Stimulated activated CD4-positive, alpha-beta T cell treated with anti-CD3 and anti-CD28 coated beads, Interleukin-1b, Interleukin-23, amount 100 ng/mL, for 48 hours (primary cell): ENCODE measurements at regions not wholly inside any gene's neighbourhood (a gene's known extent, or its start where the extent isn't known, plus 50 kb on each side); places are given as distances from the start of the nearest gene placed in this dataset.

ENCODE experiments used
- DNase-seq: peaks from one replicate; pipeline ENCODE4 v3.0.0-alpha.2; 2020

DNA sequence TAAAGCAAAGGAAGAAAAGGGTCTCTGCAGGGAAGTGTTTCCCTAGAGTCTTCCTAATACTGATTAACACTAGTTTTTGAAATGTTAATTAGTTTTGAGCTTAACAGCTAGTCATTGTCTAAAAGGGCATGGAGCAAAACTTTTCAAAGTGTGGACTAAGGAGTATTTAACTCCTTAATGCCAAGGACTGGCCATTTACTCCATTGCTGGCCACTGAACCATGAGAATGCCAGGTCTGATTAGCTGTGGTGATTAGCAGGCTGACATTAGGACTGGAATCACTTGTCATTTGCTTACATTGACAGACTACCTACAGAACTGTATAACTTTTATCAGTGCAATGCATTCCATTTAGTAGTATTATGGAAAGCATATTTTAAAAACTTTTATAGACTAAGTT lies 987.0 kb downstream of the NR2F1-AS1 start:
- DNase-seq = no peak

DNA sequence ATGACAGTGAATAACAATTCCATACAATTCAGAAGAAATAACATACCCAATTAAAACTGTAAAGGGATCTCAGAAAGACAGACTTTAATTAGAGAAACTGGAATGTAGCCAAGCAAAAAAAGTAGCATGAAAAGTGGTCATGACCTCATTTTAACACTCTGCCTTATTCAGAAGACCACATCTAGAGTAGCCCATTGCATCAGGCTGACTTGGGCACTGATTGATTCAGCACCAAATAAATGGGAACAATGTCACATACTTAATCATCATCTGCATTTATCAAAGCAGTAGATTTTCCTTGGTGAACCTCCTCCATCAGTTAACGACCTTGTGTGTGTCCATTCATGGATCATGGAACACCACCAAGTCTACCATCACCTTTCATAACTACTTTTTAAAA lies 992.1 kb downstream of the NR2F1-AS1 start:
- no peak for DNase-seq

DNA sequence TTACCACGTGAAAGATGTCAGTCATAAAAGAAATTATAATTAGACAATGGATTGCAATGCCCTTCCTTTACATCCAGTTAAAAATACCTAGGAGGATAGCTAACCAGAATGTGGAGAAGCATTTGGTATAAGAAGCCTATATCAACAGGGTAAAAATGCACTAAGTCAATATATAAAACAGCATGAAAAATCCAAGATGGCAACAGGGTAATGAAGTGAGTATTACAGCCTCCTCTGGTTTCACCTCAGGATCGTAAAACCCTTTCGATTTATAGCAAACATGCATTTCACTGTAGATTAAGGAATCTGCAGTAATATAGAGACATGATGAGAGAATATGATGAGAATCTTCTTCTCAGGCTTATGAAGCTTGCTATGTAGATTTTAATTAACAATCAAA lies 999.3 kb downstream of the NR2F1-AS1 start:
- DNase-seq = no peak

DNA sequence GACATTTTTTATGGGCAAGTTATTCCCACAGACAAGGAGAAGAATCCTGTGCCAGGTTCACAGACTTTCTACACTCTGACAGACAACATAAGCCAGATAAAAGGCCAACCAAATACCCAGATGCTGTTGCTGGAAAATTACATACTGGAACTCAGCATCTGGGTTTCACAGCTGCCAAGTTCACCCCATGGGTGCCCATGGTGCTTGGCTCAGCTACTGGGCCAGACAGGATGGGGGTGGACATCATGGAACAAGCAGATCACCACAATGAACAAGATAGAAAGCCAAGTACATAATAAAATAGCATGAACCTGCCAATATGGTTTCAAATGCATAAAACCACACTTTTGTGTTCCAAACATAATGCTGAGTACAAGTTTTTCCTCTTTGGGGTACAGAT lies 999.8 kb downstream of the NR2F1-AS1 start:
- DNase-seq = no peak

DNA sequence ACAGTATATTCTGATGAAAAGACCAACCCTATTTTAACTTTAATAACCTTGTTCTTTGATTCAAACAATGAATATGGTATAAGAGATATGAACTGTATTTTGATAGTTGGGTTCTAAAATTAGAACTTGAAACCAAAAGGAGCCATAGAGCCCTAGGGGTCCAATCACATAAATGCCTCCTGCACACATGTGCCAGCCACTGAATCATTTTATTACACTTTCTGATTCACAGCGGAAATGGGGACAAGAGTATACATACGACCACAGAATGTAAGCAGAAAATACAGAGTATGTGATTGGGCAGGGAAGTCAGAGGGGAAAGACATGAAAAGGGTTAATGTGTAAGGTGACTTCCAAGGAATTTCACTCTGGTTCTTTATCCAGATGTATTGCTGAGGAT lies 1000.2 kb downstream of the NR2F1-AS1 start:
- no peak for DNase-seq

DNA sequence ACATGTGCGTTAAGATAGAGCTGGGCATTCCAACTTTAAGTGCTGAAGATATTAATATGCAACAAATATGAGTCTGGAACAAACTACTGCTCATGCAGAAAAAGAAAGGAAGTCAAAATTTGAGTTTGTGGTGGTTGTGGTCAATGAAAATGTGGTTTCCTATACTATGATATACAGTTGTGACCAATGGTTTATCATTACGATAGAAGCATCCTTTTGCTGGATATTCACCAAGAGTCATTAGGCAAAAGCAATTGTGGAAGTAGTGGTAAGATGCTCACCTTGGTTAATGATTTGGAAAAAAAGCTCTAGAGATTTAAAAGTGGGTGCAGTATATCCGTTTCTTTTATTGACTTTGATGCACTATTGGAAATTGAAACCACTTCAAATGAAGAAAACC lies 1007.0 kb downstream of the NR2F1-AS1 start:
- no peak for DNase-seq

DNA sequence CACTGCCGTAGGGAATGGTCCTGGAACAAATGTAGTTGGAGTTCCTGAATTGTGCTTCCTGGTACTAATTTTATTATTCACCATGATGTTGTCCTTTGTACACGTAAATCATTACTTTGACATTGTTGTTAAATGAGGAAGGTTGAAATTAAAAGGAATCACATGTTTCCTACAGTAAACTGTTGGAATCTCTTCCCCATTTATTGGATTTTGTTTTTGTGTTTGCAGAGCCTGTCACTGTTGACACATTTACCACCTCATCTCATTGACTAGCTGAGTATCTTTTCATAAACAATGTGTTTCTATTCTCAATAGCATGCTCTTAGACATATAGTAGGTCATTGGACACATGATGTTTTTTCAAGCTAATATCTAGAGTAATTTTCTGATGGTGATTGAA lies 1012.5 kb downstream of the NR2F1-AS1 start:
- no peak for DNase-seq

DNA sequence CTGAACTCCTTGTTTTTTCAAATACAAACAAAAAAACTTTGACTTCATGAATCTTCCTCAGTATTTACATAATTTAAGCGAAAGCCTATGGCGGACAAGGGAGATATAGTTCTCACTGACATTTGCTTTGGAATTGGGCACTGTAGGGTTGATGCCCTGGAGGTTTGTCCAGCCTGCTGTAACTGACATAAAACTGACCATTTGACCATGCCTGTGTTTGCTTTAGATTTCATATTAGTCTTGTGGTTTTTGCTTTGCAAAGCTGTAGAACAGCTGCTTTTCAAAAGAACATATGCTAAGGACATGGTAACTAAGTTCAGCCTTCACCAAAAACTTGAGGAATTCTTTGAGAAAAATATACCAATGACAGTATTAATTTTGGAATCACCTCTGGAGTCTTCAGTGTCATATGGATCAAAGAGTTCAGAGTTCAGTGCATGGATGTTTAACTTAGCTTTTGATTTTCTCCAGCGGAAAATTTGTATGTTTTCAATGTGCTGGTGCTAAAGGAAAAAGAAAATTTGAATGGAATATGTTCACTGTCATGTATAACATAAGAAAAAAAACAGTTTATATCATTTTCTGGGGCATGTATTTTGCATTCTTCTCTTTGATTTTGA lies 1013.1 kb downstream of the NR2F1-AS1 start:
- no peak for DNase-seq

DNA sequence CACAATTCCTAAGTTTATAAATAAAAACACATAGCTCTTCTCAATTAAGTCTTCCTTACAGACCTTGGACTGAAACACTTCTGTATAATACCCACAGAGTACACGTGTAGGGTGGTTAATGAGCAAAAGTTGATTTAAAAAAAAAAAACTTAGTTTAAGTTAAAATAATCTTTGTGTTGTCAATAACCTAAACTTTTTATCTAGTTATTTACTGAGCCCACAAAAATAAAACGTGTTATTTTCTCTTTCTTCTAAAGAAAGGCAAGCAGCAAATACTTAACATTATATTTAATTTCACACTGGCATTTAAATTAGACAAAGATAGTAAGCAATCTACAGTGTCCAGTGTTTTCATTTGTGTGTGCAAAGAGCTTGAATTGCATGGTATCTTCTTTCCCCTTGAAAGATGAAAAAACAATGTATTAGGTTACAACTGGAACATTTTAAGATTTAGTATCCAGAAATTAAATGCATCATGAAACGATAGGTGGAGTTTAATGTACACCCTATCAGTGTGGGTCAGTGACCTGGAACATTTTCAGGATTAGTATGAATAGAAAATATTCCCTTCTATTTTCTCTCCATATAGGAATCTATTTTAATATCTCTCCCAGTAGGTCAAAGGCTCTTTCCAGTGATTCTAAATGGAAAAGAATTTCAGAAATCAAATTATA lies 1014.8 kb downstream of the NR2F1-AS1 start:
- no peak for DNase-seq

DNA sequence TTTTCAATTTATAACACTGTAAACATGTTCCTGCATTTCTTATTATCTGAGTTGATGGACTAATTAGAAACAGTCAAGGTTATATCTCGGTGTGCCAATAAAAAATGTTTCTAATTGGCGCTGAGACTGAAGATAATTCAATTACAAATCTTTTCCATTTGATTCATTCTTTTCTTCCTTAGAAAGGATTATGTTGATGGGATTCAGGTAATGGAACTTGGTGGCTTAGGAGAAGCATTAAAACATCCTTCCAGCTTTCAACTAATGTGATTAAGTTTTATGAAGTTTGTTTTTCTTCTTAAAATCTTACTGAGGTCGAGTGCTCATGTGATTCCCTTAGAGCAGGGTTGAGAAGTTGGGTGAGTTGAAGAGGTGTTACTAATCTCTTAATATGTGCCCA lies 1015.3 kb downstream of the NR2F1-AS1 start:
- no peak for DNase-seq

DNA sequence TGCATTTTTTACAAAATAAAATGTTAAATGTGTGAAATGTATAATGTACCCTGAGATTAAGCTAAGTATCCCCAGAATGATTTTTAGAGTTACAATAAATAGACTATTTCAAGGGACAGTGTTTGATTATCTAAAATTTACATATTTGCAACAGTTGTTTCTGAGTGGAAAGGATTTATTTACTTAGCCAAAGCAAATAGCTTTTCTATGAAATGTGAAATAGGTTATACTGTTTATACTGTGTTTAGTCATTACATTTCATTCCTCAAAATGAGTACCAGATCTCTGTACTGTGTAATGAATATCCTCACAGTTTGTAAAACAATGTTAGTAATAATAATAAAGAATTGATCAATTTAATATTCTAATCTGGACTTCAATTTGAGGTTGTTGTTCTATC lies 1019.0 kb downstream of the NR2F1-AS1 start:
- DNase-seq = no peak

DNA sequence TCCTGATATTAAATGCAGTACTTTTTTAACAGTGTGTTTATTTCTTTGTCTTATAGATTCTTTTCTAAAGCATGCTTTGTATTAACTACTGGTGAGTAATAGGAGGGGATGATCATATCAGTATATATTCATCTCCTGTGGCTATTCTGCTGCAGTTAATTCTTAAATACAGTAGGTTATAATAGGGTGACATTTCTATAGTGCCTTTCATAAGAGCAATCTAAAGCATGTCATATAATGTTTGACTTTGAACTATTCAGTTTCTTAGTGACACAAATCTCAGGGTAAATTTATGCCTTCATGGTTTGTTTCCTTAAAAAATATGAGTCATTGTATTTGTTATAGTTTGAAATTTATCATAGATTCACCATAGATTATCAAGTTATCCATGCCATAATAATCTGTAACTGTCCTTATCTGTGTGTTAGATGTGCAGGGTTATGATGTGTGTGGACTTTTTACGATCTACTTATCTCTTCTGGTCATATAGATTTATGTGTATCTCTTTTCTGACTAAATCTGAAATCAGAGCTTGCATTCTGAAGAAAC lies 1019.5 kb downstream of the NR2F1-AS1 start:
- DNase-seq = no peak

DNA sequence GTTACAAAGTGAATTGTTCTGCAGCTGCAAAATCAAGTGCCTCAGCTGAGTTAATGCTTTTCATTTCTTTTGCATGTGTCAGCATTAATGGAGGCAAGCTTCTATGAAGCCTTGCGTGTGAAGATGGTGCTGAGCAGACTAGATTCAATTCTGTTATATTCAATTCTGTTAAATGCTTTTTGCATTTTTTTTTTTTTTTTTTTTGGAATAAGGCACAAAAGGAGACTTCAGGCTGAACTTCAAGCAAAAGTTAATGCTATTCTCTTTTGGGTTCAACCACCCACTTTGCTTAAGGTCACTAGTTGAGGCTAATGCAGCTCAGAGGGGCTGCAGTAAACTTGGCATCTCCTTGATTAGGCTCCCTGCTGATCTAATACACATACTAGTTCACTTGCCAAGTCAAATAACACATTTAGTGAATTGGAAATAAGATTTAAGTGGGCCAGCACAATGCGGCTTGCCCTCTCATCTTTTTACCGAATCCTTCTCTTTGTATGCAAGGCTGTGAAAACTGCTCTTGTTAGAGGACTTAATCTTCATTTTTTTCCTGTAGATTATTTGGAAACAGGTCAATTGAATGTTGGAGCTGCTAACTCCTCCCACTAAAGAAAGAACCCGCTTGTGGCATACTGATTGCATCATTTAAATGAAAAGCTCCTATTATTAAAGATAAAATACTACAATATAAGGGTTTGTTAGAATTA lies 1020.2 kb downstream of the NR2F1-AS1 start:
- DNase-seq = no peak

DNA sequence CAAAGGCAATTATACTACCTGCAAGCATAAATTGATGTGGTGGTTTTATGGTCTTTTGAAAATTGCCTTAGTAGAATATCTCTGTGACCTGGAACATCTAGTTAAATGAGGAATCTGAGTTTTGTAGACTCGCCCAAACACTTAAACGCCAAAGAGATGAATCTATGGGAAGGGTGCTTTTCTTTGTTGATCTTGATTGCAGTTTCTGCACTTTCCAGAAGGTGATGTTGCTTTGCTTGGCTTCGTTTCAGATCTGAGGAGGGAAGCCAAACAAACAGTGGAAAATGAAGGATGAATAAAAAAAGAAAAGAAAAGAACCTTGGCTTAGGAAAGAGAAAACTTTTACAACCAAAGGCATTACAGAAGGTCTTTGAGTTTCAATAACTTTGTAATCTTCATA lies 1021.2 kb downstream of the NR2F1-AS1 start:
- no peak for DNase-seq

DNA sequence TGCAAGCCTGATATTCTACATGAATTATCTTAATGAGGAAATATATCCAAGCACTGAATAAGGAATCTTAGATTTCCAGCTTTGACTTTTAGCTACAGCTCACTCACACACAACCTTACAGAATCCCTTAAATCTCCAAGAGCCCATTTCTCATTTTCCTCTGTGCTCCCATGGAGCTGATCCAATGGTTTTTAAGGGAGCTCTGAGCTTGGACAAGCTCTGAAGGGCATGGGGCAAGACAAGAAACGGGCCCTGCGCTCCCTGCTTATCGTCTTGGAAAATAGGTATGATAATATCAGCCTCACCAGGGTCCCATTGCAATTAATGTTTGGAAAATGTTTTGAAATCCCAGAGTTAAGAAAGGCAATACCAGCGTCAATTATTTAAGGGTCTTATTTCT lies 1021.7 kb downstream of the NR2F1-AS1 start:
- no peak for DNase-seq

DNA sequence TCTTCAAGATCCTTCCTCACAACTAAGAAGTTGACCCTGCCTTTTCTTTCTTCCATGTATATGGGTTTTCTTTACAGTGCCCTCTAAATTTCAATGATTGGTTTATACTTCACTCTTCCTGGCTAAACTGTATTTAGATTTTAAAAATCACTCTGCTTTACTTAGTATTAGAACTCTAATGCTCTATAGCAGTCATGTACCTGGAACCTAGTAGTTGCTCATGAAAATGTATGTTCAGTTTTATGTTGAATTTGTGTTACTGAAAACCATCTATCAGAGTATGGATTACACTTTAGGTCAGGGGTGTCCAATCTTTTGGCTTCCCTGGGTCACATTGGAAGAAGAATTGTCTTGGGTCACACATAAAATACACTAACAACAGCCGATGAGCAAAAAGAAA lies 1024.3 kb downstream of the NR2F1-AS1 start:
- DNase-seq = no peak

DNA sequence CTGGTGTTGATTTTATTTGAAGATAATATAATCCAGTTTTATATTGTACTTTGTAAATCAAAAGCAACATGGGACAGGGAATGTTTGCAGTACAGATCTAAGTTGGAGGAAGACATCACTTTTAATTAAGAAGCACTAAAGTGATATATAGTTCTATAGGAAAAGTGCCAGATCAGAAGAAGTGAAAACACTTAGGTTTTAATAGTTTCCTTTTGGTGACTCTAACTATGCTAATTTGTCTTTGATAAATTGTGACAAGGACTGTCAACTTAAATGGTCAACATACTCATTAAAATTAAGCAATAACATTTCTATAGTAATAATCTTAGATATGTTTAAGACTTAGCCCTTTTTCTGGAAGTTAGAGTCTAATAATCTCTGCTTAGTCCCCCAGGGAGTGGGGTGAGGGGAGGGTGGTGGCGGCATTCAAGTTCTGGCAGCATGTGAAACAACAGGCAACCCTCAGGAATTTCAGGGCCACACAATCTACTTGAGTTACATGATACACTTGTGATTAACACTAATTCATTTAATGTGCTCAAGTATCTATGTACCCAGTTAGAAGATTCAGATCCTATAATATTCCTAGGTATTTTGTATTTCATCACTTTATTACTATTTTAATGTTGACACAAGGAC lies 1026.5 kb downstream of the NR2F1-AS1 start:
- DNase-seq = no peak

DNA sequence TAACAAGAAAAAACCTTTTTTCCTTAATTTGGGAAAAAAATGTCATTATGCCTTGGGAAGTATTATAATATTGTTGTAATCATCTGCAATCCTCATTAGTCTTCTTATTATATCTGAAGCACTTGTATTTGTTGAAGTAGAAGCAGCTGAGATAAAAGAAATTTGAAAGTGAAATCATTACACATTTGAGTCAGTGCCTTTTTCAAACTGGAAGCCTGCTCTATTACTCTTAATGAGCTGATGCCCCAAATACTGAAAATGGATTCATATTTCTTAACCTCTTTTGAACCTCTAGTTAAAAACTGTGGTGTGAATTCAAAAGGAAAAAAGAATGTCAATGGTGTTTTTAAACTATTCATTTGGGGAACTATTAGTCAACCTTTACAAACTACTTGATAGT lies 1027.7 kb downstream of the NR2F1-AS1 start:
- DNase-seq = no peak

DNA sequence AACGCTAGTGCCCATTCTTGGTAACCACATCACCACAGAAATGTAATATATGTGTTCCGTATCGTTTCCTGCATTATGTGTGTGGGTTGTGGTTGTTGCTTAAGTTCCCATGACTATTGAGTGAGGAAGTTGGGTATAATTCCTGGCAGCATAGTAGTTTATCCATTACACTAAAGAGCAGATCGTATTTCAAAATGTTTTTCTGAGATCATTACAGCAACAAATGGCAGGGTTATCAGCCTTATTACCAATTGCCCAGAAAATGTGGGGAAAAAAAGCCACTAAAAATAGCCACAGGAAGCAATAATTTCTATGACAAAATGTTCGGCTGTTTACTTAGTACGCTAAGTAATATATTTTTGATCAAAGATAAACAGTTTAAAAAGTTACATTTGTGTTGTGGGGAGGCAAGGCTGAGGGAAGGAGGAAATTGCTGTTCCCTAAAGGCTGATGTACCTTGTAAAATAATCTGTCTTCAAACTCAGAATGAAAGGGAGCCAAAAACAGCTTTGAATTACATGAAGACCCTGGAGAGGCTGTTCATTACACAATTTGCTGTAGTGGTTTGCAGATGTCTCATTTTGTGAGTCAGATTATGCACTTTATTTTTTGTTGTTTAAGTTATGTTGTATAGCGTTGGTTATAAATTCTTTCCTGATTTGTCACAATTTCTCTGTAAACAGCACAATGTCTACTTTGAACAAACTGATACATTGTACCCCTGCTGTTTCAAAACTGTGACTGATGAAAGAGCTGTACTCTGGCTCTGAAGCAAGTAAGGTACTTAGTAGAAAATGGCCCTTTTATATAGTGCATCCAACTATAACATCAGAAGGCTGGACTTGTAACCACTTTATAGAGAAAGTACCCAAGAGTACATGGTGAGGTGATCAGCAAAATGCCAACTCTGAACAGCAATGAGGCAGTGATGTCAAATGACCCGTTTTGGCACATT lies 1028.5 kb downstream of the NR2F1-AS1 start:
- DNase-seq = no peak

DNA sequence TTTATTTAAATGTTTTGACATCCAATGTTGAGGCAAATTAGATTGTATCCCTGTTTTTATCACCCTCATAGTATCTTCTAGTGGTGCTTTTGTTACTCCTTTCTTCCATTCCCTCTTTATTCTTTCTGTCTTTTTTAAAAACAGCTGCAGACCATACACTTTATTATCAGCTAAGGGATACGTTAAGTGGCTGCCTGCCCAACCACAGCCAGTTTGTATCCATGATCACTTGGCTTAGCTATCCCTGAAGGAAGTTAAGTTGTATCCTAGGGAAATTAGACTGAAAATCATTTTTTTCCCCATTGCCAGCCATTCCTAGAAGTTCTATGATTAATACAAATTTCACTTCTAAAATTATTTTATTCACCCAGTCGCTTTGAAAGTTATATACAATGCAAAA lies 1032.7 kb downstream of the NR2F1-AS1 start:
- DNase-seq = no peak

DNA sequence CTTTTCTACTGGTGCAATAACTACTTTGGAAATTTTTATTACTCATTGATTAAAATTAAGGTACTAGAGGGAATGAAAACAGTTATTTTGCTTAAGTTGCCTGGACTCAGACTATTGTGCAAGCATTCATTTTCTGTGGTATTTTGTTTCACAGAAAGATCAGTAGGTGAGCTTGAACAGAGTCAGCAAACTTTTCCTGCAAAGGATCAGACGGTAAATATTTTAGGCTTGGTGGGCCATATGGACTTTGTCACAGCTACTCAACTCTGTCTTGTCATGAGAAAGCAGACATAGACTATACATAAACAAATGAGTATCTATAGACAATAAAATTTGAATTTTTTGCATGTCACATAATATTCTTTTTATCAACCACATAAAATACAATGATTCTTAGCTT lies 1036.4 kb downstream of the NR2F1-AS1 start:
- no peak for DNase-seq

DNA sequence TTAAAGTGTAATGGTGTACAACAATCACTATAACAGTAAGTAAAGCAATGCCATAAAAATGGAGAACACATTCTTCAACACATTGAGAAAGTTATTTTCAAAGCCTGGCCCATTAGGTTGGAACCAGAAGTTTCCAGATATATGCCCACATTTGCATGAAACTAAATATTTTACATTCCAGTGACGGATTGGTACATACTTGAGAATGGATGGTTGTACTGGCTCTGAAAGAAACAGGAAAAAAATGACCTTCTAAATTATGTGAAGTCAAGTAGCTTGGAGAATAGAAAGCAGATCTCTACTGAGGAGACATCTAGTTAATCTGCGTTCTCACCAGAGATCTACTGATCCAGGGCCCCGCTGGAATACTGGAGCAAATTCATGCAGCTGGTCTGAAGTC lies 1037.0 kb downstream of the NR2F1-AS1 start:
- no peak for DNase-seq

DNA sequence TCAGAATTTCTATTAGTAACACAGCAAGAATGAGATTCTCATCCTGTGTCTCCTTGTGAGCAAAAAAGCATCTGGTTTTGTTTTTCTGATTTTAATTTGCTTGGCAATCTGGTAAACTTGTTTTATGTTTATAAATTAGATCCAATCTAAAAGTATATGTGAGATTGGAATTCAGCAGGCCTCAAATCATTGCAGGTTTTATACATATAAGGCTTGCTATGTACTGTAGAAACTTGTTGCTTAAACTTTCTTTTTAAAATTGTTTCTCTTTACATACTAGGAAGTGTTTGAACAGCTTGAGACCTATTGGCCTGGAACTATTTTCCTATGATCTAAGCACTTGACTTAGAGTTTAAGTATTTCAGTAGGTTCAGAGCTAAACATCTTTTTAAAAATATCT lies 1037.8 kb downstream of the NR2F1-AS1 start:
- no peak for DNase-seq
